GM12873 (cell line): ENCODE measurements at regions not wholly inside any gene's neighbourhood (a gene's known extent, or its start where the extent isn't known, plus 50 kb on each side); places are given as distances from the start of the nearest gene placed in this dataset.

Source experiments
- TF ChIP-seq, protein P1 (sequence below): IDR thresholded peaks from 2 replicates; pipeline ENCODE4 v1.5.1; 2012; ENCODE audit warnings: low read depth, mild to moderate bottlenecking, moderate library complexity, low read length, control low read depth; ENCODE audit not compliant: insufficient read depth; ENCODE audit errors: missing control alignments

DNA sequence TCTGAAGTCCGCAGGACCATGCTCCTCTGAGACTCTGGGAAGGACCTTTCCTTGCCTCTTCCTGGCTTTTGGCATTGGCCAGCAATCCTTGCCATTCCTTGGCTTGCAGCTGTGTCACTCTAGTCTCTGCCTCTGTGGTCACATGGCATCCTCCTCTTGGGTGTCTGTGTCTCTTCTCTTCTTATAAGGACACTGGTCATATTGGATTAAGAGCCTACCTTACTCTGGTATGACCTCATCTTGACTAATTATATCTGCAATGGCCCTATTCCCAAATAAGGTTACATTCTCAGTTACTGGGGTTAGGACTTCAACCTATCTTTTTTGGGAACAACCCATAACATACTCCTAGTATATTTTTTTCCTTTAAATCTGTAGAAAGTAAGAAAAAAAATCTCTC lies 49.9 kb upstream of the GTSF1L start:
- TF ChIP-seq, protein P1, sequence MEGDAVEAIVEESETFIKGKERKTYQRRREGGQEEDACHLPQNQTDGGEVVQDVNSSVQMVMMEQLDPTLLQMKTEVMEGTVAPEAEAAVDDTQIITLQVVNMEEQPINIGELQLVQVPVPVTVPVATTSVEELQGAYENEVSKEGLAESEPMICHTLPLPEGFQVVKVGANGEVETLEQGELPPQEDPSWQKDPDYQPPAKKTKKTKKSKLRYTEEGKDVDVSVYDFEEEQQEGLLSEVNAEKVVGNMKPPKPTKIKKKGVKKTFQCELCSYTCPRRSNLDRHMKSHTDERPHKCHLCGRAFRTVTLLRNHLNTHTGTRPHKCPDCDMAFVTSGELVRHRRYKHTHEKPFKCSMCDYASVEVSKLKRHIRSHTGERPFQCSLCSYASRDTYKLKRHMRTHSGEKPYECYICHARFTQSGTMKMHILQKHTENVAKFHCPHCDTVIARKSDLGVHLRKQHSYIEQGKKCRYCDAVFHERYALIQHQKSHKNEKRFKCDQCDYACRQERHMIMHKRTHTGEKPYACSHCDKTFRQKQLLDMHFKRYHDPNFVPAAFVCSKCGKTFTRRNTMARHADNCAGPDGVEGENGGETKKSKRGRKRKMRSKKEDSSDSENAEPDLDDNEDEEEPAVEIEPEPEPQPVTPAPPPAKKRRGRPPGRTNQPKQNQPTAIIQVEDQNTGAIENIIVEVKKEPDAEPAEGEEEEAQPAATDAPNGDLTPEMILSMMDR, result no peak
